ENCODE measurements at regions not wholly inside any gene's neighbourhood (a gene's known extent, or its start where the extent isn't known, plus 50 kb on each side); places are given as distances from the start of the nearest gene placed in this dataset.

GRCh38 chr5:98637116-98637515 lies 136.3 kb upstream of the RGMB start:
- TF ChIP-seq GATA2 (IDR thresholded peaks at IDR 0.05; ENCODE audit: low read depth, low read length) (no peak), GATA3 (IDR thresholded peaks at IDR 0.05; ENCODE audit: low read depth, low read length) (no peak)

All from SH-SY5Y (cell line).